HEK293 (cell line): ENCODE measurements at regions not wholly inside any gene's neighbourhood (a gene's known extent, or its start where the extent isn't known, plus 50 kb on each side); places are given as distances from the start of the nearest gene placed in this dataset.

Experiments
- BCL11A ChIP-seq: fragments of 450-650 bp; formaldehyde crosslinking; IDR thresholded peaks from 2 replicates; pipeline ENCODE4 v1.5.1; 2016; ENCODE audit warnings: low read depth, missing biosample characterization, missing genetic modification characterization
- CTCF ChIP-seq: fragments of 450-650 bp; formaldehyde crosslinking; IDR thresholded peaks from 2 replicates; pipeline ENCODE4 v1.5.1; 2016; ENCODE audit warnings: missing biosample characterization, missing genetic modification characterization
- ZNF23 ChIP-seq: fragments of 450-650 bp; formaldehyde crosslinking; IDR thresholded peaks from 2 replicates; pipeline ENCODE4 v1.5.1; 2016; ENCODE audit warnings: missing biosample characterization, missing genetic modification characterization, borderline replicate concordance

GRCh38 chr21:27526451-27526850 is 559.6 kb upstream of the ADAMTS5 start:
- TF ChIP-seq BCL11A (tag by site-specific recombination): no peak
- no peak for TF ChIP-seq ZNF23 (tag by site-specific recombination)
- no peak for TF ChIP-seq CTCF
